ELF-1 (cell line): ENCODE measurements at regions not wholly inside any gene's neighbourhood (a gene's known extent, or its start where the extent isn't known, plus 50 kb on each side); places are given as distances from the start of the nearest gene placed in this dataset.
"Not testable (repeated sequence)": the region's sequence is repeated elsewhere in the genome, so short reads cannot be mapped to it uniquely, and the experiment has no call there.

ENCODE experiments used
- DNase-seq: peaks from one replicate; pipeline ENCODE4 v3.0.0-alpha.2; 2016; ENCODE audit warnings: low read depth, low spot score

- DNase-seq: no peak
These were observed 267.0 kb downstream of the MREG start for GRCh38 chr2:215746226-215746886.

- no peak for DNase-seq
These were observed 268.0 kb downstream of the MREG start for GRCh38 chr2:215745331-215745730.

GRCh38 chr2:215744514-215744913 is 268.8 kb downstream of the MREG start:
- no peak for DNase-seq

GRCh38 chr2:215743066-215743465 is 270.3 kb downstream of the MREG start:
- DNase-seq: no peak

- no peak for DNase-seq
These were observed 271.3 kb downstream of the MREG start for GRCh38 chr2:215742021-215742420.

GRCh38 chr2:215740071-215740470 is 273.3 kb downstream of the MREG start:
- no peak for DNase-seq

- no peak for DNase-seq
These were observed 275.0 kb downstream of the MREG start for GRCh38 chr2:215738351-215738750.

GRCh38 chr2:215737477-215737876 is 275.9 kb downstream of the MREG start:
- peak; percentile 60 for DNase-seq

GRCh38 chr2:215736653-215737290 is 276.6 kb downstream of the MREG start:
- peak; percentile 27 for DNase-seq

- no peak for DNase-seq
These were observed 282.2 kb downstream of the MREG start for GRCh38 chr2:215731108-215731658.

- DNase-seq: no peak
These were observed 283.2 kb downstream of the MREG start for GRCh38 chr2:215729985-215730620.

- DNase-seq: no peak
These were observed 284.8 kb downstream of the MREG start for GRCh38 chr2:215728504-215729065.

- DNase-seq: no peak
These were observed 285.5 kb downstream of the MREG start for GRCh38 chr2:215727507-215728503.

GRCh38 chr2:215726070-215726469 is 287.3 kb downstream of the MREG start:
- DNase-seq: no peak

GRCh38 chr2:215724146-215724545 is 288.3 kb upstream of the FN1 start:
- no peak for DNase-seq

GRCh38 chr2:215723631-215724011 is 287.8 kb upstream of the FN1 start:
- DNase-seq: no peak

GRCh38 chr2:215722986-215723630 is 287.2 kb upstream of the FN1 start:
- no peak for DNase-seq

- DNase-seq: peak; percentile 10
These were observed 286.3 kb upstream of the FN1 start for GRCh38 chr2:215722125-215722524.

GRCh38 chr2:215721515-215721914 is 285.6 kb upstream of the FN1 start:
- not testable (repeated sequence) for DNase-seq

- no peak for DNase-seq
These were observed 283.0 kb upstream of the FN1 start for GRCh38 chr2:215718890-215719289.

- no peak for DNase-seq
These were observed 282.6 kb upstream of the FN1 start for GRCh38 chr2:215718436-215718835.
